ENCODE measurements at regions not wholly inside any gene's neighbourhood (a gene's known extent, or its start where the extent isn't known, plus 50 kb on each side); places are given as distances from the start of the nearest gene placed in this dataset.

DNA sequence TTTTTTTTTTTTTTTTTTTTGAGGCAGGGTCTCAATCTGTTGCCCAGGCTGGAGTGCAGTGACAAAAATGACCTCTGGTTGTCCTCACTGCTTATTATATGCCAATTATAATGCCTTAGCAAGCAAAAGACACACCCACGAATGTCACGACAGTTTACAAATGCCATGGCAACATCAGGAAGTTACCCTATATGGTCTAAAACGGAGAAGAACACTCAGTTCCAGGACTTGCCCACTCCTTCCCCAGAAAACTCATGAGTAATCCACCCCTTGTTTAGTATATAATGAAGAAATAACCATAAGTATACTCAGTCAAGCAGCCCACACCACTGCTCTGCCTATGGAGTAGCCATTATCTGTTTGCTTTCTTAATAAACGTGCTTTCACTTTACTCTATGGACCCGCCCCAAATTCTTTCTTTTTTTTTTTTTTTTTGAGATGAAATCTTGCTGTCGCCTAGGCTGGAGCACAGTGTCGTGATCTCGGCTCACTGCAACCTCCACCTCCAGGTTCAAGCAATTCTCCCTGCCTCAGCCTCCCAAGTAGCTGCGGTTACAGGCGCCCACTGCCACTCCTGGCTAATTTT, 106.2 kb downstream of the SMIM20 start:
- DNase-seq (ENCODE audit: low read depth in 4 of 4, low spot score in 1 of 4) = no peak

DNA sequence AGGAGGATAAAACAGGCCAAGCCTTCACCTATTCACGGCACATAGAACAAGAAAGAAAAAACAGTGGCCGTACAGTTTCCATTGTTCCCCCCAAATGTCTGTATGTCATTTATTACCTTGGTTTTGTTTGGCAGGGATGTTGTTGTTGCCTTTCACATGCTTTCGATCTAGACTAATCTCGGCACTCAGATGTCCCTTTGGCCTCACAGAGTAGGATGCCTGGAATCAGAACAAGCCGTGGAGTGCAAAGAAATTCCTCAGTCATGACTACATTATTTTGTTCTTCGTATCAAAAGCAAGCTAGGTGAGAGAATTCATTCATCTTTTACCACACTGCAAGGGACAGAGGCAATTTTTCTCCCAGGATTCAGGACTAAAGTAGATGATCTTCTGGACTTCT, 106.9 kb downstream of the SMIM20 start:
- DNase-seq (ENCODE audit: low read depth in 4 of 4, low spot score in 1 of 4) = no peak

DNA sequence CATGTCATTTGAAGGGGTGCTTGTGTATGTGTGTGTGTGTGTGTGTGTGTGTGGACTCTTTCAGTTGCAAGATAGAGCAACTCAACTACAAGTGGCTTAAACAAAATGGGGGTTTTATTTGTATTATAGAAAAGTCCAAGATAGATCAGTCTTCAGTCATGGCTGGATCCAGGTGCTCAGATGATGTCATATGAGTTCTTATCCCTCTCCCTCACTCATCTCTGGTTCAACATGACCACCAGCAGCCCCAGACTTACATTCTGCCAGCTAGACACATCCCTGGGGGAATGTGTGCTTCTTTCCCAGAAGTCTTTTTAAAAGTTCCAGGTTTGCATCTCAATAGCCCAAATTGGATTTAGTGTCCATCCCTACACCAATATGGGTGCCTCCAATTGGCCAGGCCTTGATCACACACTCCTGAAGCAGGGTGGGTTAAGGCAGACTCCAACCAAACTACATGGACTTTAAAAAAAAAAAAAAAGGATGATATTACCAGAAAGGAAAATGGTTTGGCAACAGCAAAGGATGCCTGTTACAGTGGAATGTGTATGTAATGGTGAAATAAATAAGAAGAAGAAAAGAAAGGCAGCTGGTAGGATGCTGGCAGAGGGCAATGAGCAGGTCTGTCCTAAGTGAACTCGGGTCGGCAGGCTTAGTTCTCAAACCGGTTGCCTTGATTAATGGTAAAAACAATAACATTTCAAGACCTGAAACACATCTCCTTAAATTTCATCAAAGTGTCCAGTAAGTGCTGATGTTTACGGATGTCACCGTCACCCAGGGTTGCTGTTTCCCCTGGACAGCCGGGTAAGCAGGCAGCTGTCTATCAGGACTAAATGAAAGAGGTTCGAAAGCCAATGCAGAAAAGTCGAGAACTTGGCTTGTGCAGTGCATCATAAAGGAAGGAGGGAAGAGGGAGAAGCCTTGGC, 107.7 kb downstream of the SMIM20 start:
- DNase-seq (ENCODE audit: low read depth in 4 of 4, low spot score in 1 of 4) = no peak

- DNase-seq (ENCODE audit: low read depth in 4 of 4, low spot score in 1 of 4) = no peak
Measured at GRCh38 chr4:26022346-26023202, 108.6 kb downstream of the SMIM20 start.

DNA sequence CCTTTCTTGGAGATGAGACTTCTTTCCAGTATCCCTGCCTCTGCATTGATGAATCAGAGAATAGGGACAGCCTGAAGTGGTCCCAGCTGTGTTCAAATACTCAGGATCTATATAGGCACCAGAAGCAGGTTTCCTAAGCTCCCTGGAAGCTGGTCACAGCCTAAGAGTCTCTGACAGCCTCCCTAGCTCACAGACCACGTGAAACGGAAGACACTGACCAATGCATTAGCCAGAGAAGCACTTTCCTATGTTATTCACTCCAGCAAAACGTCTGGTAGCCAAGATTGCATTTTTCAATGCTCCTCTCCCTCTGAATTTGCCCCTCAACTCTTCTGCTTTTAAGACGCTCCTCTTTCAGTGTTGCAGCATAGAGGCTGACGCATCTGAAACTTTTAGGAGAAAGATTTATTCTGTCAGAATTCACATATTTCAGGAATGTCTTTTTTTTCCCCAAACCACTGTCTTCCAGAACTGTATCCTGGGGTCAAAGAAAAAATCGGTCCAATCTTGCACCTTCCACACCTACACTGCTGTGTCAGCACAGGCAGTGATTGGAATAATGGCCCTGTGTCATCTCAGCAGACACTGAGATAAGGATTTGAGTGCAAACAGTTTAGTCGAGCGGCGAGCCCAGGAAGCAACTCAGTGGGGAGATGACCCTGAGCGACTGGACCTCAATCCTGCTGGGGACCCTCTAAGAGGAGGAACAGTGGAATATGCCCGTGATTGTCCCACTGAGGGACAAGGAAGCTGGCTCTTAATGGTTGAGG, 109.4 kb downstream of the SMIM20 start:
- DNase-seq (ENCODE audit: low read depth in 4 of 4, low spot score in 1 of 4) = no peak

DNA sequence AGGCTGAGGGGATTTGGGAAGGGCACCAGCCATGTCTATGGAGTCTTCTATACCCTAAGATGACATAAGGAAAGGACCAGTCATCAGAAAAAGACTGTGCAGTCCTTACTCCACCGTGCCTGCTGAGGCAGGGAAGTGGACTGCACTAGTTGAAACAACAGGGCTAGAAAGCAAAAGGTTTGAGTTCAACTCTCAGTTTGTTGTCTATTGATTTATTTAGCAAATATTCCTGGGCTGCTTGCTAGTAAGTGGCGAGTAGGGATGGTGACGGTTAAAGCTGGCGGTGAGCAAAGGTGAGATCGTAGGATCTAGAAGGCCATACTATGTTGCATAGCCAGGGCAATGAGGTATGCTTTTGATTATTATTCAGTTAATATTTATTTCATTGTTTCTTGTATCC, 110.1 kb downstream of the SMIM20 start:
- DNase-seq (ENCODE audit: low read depth in 4 of 4, low spot score in 1 of 4) = no peak

DNA sequence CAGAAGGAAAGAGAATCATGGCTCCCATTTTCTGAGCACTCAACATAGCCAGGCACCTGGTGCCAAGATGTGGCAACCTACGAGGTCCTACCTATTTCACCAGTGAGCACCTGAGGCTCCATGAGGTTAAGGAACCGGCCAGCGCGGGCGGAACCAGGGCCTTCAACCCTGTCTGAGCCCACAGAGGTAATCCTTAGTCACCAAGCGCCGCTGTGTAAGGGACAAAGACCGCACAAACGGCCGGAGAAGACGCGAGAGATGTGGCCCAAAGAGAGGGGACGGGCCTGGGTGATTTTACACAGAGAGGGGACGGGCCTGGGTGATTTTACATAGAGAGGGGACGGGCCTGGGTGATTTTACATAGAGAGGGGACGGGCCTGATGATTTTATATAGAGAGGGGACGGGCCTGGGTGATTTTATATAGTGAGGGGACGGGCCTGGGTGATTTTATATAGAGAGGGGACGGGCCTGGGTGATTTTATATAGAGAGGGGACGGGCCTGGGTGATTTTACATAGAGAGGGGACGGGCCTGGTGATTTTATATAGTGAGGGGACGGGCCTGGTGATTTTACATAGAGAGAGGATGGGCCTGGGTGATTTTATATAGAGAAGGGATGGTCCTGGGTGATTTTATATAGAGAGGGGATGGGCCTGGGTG, 114.2 kb downstream of the SMIM20 start:
- DNase-seq (ENCODE audit: low read depth in 4 of 4, low spot score in 1 of 4) = no peak

GRCh38 chr4:26028793-26029567, 115.0 kb downstream of the SMIM20 start:
- DNase-seq (ENCODE audit: low read depth in 4 of 4, low spot score in 1 of 4) = peak; percentile 43 to 74 (median 57)

DNA sequence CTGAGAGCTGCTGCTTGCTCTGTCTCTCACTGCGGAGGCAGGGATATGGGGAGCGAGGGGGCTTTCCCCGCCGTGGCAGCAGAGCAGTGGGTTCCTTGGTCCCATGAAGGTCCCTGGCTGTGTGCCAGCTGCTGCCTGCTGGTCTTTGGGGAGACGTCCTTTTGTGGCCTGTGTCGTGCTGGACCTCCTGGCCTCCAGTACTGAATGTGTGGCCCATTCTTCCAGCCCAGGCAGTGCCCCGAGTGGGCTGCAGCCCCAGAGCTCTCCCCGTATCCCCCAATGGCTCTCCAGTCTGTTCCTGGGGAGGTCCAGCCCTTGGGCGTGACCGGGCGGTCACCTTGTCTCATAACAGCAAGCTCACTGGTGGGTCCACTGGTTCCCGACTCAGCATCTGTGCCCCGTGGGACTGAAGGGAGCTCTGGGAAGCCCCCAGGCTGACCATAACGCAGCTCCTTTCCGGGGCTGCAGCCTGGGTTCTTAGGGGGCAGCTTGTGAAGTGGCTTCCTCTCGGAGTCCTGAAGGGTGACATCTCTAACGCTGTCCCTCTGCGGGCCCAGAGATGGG, 115.6 kb downstream of the SMIM20 start:
- DNase-seq (ENCODE audit: low read depth in 4 of 4, low spot score in 1 of 4) = no peak

GRCh38 chr4:26030260-26030667, 116.2 kb downstream of the SMIM20 start:
- no peak for DNase-seq (ENCODE audit: low read depth in 4 of 4, low spot score in 1 of 4)

- no peak for DNase-seq (ENCODE audit: low read depth in 4 of 4, low spot score in 1 of 4)
Measured at GRCh38 chr4:26030780-26031179, 116.8 kb downstream of the SMIM20 start.

DNA sequence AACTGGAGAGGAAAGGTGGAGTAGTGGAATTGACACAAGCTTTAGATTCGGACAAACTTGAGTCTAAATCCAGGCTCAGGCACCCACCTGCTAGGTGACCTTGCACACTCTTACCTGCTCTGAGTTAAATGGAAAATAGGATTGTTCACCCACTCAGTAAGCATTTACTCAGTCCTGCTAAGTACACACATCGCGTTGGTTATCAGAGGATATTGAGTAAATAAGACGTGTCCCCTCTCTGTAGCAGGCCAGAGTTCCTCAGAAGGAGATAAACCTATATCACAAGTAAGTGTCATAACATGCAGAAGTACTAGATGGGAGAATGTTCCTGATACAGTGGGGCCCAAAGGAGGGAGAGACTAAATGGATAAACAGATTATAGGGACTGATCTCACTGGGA, 117.7 kb downstream of the SMIM20 start:
- DNase-seq (ENCODE audit: low read depth in 4 of 4, low spot score in 1 of 4) = no peak

DNA sequence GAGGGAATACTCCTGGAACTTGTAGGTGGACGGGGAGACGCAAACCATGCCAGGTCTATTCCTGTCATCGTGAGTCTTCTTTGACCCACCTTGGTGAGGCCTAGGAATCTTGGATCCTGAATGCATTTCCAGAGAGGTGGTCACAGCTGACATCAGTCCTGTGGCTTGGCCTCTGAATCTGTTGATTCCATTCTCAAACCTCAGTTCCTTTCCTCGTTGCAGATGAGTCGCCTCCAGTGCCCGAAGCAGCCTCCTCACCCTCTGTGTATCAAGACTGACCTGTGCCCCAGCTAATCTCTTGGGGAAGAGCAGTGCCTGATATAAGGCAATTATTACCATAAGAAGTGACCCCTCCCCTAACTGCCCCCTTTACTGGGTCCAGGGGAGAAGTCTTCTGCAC, 118.1 kb downstream of the SMIM20 start:
- DNase-seq (ENCODE audit: low read depth in 4 of 4, low spot score in 1 of 4) = no peak

GRCh38 chr4:26032630-26033317, 118.8 kb downstream of the SMIM20 start:
- DNase-seq (ENCODE audit: low read depth in 4 of 4, low spot score in 1 of 4) = no peak

DNA sequence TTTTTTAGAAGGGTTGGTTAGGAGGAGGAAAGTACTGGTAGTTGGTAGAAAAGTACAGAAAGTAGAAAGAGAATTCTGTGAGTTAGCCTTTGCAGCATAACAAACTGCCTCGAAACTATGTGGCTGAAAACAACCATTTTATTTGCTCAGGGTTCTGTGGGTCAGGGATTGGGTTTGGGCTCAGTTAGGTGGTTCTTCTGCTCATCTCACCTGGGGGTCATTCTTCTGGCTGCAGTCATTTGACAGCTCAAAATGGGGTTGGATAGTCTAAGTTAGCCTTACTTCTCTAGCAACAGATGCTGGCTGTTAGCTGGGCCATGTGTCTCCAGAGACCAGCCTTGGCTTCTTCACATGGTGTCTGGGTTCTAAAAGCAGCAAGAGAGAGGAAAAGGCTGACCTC, 119.4 kb downstream of the SMIM20 start:
- no peak for DNase-seq (ENCODE audit: low read depth in 4 of 4, low spot score in 1 of 4)

- no peak for DNase-seq (ENCODE audit: low read depth in 4 of 4, low spot score in 1 of 4)
Measured at GRCh38 chr4:26034849-26035248, 120.8 kb downstream of the SMIM20 start.

GRCh38 chr4:26035921-26036320, 121.9 kb downstream of the SMIM20 start:
- DNase-seq (ENCODE audit: low read depth in 4 of 4, low spot score in 1 of 4) = no peak

GRCh38 chr4:26039639-26040359, 125.8 kb downstream of the SMIM20 start:
- no peak for DNase-seq (ENCODE audit: low read depth in 4 of 4, low spot score in 1 of 4)
